8988T (cell line): ENCODE measurements at regions not wholly inside any gene's neighbourhood (a gene's known extent, or its start where the extent isn't known, plus 50 kb on each side); places are given as distances from the start of the nearest gene placed in this dataset.

Experiments
- DNase-seq: peaks from one replicate; pipeline ENCODE4 v3.0.0; 2011

- DNase-seq: no peak
Measured at GRCh38 chr5:82835488-82835887, 241.7 kb downstream of the TMEM167A start.

GRCh38 chr5:82834151-82834550, 243.0 kb downstream of the TMEM167A start:
- no peak for DNase-seq

- no peak for DNase-seq
Measured at GRCh38 chr5:82833277-82833676, 243.9 kb downstream of the TMEM167A start.

GRCh38 chr5:82832445-82832844, 244.7 kb downstream of the TMEM167A start:
- DNase-seq: no peak

GRCh38 chr5:82828211-82828610, 249.0 kb downstream of the TMEM167A start:
- no peak for DNase-seq

- no peak for DNase-seq
Measured at GRCh38 chr5:82827651-82828050, 249.5 kb downstream of the TMEM167A start.

- DNase-seq: no peak
Measured at GRCh38 chr5:82822634-82822927, 254.6 kb downstream of the TMEM167A start.

- DNase-seq: no peak
Measured at GRCh38 chr5:82821846-82822633, 255.2 kb downstream of the TMEM167A start.

GRCh38 chr5:82820961-82821845, 256.0 kb downstream of the TMEM167A start:
- no peak for DNase-seq

- DNase-seq: no peak
Measured at GRCh38 chr5:82820188-82820587, 257.0 kb downstream of the TMEM167A start.

- no peak for DNase-seq
Measured at GRCh38 chr5:82817897-82818676, 259.1 kb downstream of the TMEM167A start.

GRCh38 chr5:82816926-82817325, 260.3 kb downstream of the TMEM167A start:
- no peak for DNase-seq

- DNase-seq: no peak
Measured at GRCh38 chr5:82815871-82816270, 261.3 kb downstream of the TMEM167A start.

GRCh38 chr5:82813861-82814260, 263.3 kb downstream of the TMEM167A start:
- no peak for DNase-seq

GRCh38 chr5:82812575-82812974, 264.6 kb downstream of the TMEM167A start:
- DNase-seq: no peak

GRCh38 chr5:82811490-82811889, 265.7 kb downstream of the TMEM167A start:
- no peak for DNase-seq

- DNase-seq: no peak
Measured at GRCh38 chr5:82809420-82810143, 267.6 kb downstream of the TMEM167A start.

- no peak for DNase-seq
Measured at GRCh38 chr5:82808960-82809359, 268.2 kb downstream of the TMEM167A start.

- no peak for DNase-seq
Measured at GRCh38 chr5:82807021-82807420, 270.2 kb downstream of the TMEM167A start.

- DNase-seq: no peak
Measured at GRCh38 chr5:82806513-82806912, 270.7 kb downstream of the TMEM167A start.

- DNase-seq: no peak
Measured at GRCh38 chr5:82804155-82804690, 273.0 kb downstream of the TMEM167A start.

GRCh38 chr5:82802954-82803353, 274.2 kb downstream of the TMEM167A start:
- DNase-seq: no peak
